Smooth muscle cell (in vitro differentiated cells): ENCODE measurements at regions not wholly inside any gene's neighbourhood (a gene's known extent, or its start where the extent isn't known, plus 50 kb on each side); places are given as distances from the start of the nearest gene placed in this dataset. TPM values are rescaled to one million over a fixed set of nuclear protein-coding genes. Genes with fewer than 3 reads are reported as not detected.

Experiments
- DNase-seq: peaks from one replicate; lab custom pipeline; 2025; ENCODE audit not compliant: unreplicated experiment; lab: John Stamatoyannopoulos, UW
- H2AFZ ChIP-seq: fragments of 200-600 bp; sonication (generic); 2 replicates; pipeline ENCODE4 v1.6.0; 2016; ENCODE audit warnings: antibody characterized with exemption, low read depth, mild to moderate bottlenecking
- H3F3A ChIP-seq: fragments of 200-600 bp; sonication (generic); 2 replicates; pipeline ENCODE4 v1.6.0; 2017; ENCODE audit warnings: antibody characterized with exemption, low read depth
- H3K27ac ChIP-seq: fragments of 200-600 bp; sonication (generic); 2 replicates; pipeline ENCODE4 v1.5.1; 2016; ENCODE audit warnings: low read depth, mild to moderate bottlenecking
- H3K27me3 ChIP-seq: fragments of 200-600 bp; sonication (generic); 2 replicates; pipeline ENCODE4 v1.6.1; 2016; ENCODE audit warnings: low read depth, mild to moderate bottlenecking
- H3K36me3 ChIP-seq: fragments of 200-600 bp; sonication (generic); 2 replicates; pipeline ENCODE4 v1.5.1; 2016; ENCODE audit warnings: low read depth
- H3K4me1 ChIP-seq: fragments of 200-600 bp; sonication (generic); 2 replicates; pipeline ENCODE4 v1.5.1; 2016; ENCODE audit warnings: low read depth
- H3K4me2 ChIP-seq: fragments of 200-600 bp; sonication (generic); 2 replicates; pipeline ENCODE4 v1.6.0; 2016; ENCODE audit warnings: mild to moderate bottlenecking
- H3K4me3 ChIP-seq: fragments of 200-600 bp; sonication (generic); 2 replicates; pipeline ENCODE4 v1.5.1; 2016; ENCODE audit warnings: mild to moderate bottlenecking
- H3K79me2 ChIP-seq: fragments of 200-600 bp; sonication (generic); 2 replicates; pipeline ENCODE4 v1.6.0; 2016; ENCODE audit warnings: low read depth, mild to moderate bottlenecking
- H3K9ac ChIP-seq: fragments of 200-600 bp; sonication (generic); 2 replicates; pipeline ENCODE4 v1.6.0; 2016; ENCODE audit warnings: low read depth
- H3K9me3 ChIP-seq: fragments of 200-600 bp; sonication (generic); replicated peaks from 2 replicates; pipeline ENCODE4 v1.5.1; 2016; ENCODE audit warnings: low read depth
- H4K20me1 ChIP-seq: fragments of 200-600 bp; sonication (generic); 2 replicates; pipeline ENCODE4 v1.6.0; 2016; ENCODE audit warnings: low read depth
- WGBS: methylation state at CpG from one replicate; pipeline ENCODE4 v1.1.7; 2016; ENCODE audit warnings: low lambda C conversion rate; 5-methylcytosine and 5-hydroxymethylcytosine counted together
- small RNA-seq: library from RNA; depleted of rRNA; stranded (forward); fragments of <200 nt; gene quantifications from one replicate; pipeline ENCODE3, GENCODE V24; 2014
- TF ChIP-seq, protein P1 (sequence below): fragments of 200-600 bp; sonication (generic); IDR thresholded peaks from 2 replicates; pipeline ENCODE4 v1.5.1; 2017; ENCODE audit warnings: borderline replicate concordance, mild to moderate bottlenecking, antibody characterized with exemption; ENCODE audit not compliant: insufficient read depth, poor library complexity, severe bottlenecking

DNA sequence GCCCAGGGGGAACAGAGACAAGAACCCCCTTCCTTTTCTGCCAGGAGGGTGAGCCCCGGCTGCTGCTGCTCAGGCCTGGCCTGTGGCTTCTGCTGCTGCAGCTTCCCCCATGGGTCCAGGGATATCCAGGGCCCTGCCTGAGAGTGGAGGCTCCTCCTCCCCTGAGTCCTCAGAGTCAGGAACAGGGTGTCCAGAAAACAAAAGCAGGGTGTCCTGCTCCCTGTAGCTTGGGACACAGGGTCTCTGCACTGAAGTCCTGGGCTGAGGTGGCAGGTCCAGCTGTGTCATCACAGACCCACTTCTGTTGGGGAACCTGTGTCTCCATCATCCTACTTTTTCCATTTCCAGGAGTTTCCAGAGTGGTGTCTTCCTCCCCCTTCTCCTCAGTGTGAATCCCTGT, 76.1 kb downstream of the ZNF280B start:
- H3K27ac ChIP-seq, result no peak overlapping the region
- H3K9me3 ChIP-seq, result no peaks in the 10 kb centered on the region
- H3F3A ChIP-seq, result no peaks in the 10 kb centered on the region
- TF ChIP-seq, protein P1, sequence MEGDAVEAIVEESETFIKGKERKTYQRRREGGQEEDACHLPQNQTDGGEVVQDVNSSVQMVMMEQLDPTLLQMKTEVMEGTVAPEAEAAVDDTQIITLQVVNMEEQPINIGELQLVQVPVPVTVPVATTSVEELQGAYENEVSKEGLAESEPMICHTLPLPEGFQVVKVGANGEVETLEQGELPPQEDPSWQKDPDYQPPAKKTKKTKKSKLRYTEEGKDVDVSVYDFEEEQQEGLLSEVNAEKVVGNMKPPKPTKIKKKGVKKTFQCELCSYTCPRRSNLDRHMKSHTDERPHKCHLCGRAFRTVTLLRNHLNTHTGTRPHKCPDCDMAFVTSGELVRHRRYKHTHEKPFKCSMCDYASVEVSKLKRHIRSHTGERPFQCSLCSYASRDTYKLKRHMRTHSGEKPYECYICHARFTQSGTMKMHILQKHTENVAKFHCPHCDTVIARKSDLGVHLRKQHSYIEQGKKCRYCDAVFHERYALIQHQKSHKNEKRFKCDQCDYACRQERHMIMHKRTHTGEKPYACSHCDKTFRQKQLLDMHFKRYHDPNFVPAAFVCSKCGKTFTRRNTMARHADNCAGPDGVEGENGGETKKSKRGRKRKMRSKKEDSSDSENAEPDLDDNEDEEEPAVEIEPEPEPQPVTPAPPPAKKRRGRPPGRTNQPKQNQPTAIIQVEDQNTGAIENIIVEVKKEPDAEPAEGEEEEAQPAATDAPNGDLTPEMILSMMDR, result no peak
- H3K27me3 ChIP-seq, result peaks cover 51% of the 10 kb centered on the region
- no peaks in the 10 kb centered on the region for H3K79me2 ChIP-seq
- 77% methylated on average over 1 of the region's 1 CpG for WGBS
- no peaks in the 10 kb centered on the region for H3K4me1 ChIP-seq
- no peak for DNase-seq
- H4K20me1 ChIP-seq, result no peaks in the 10 kb centered on the region
- H2AFZ ChIP-seq, result no peak overlapping the region
- H3K4me3 ChIP-seq, result no peak overlapping the region
- H3K36me3 ChIP-seq, result no peaks in the 10 kb centered on the region
- H3K4me2 ChIP-seq, result no peak overlapping the region
- no peak overlapping the region for H3K9ac ChIP-seq

DNA sequence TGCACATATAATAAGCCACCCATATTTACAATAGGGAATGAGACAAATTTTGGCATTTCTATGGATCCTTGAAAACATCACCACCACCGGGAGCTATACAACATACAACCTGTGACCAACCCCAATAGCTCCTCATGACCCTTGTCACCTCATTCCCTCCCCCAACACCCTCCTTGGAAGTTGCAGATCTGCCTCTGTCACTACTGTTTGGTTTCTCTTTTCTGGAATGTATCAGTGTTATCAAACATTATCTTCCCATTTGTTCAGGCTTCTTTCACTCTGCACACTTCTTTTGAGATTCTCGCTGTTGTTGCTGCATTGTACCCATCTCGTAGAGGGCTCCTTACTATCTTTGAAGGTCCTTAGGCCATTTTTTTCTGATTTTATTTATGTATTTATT, 75.6 kb downstream of the ZNF280B start:
- no peak for DNase-seq
- Histone ChIP-seq H3K79me2 (no peaks in the 10 kb centered on the region), H3K9ac (no peak overlapping the region), H3K4me2 (no peak overlapping the region), H3K4me1 (no peaks in the 10 kb centered on the region), H3K27ac (no peak overlapping the region), H4K20me1 (no peaks in the 10 kb centered on the region), H3F3A (no peaks in the 10 kb centered on the region), H3K36me3 (no peaks in the 10 kb centered on the region), H3K27me3 (peaks cover 52% of the 10 kb centered on the region), H2AFZ (no peak overlapping the region), H3K4me3 (no peak overlapping the region), H3K9me3 (no peaks in the 10 kb centered on the region)
- TF ChIP-seq, protein P1, result no peak
- WGBS, result 79% methylated on average over 3 of the region's 3 CpGs

DNA sequence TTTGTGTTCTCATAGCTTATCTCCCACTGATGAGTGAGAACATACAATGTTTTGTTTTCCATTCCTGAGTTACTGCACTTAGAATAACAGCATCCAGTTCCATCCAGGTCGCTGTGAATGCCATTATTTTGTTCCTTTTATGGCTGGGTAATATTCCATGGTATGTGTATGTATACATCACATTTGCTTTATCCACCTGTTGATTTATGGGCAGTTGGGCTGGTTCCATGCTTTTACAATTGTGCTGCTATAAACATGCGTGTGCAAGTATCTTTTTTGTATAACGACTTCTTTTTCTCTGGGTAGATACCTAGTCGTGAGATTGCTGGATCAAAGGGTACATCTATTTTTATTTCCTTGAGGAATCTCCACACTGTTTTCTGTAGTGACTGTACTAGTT, 74.8 kb downstream of the ZNF280B start:
- no peaks in the 10 kb centered on the region for H3K79me2 ChIP-seq
- WGBS, result 57% methylated on average over 4 of the region's 4 CpGs

More for the DNA sequence above, 74.8 kb downstream of the ZNF280B start:
- H3K4me3 ChIP-seq, result no peak overlapping the region
- no peak overlapping the region for H3K27ac ChIP-seq
- no peak for DNase-seq
- TF ChIP-seq, protein P1, result no peak
- no peaks in the 10 kb centered on the region for H3K4me1 ChIP-seq
- H4K20me1 ChIP-seq, result no peaks in the 10 kb centered on the region
- H3K27me3 ChIP-seq, result peaks cover 52% of the 10 kb centered on the region
- no peaks in the 10 kb centered on the region for H3F3A ChIP-seq
- no peak overlapping the region for H3K4me2 ChIP-seq
- no peak overlapping the region for H2AFZ ChIP-seq
- H3K9me3 ChIP-seq, result no peaks in the 10 kb centered on the region
- no peak overlapping the region for H3K9ac ChIP-seq
- no peaks in the 10 kb centered on the region for H3K36me3 ChIP-seq

Small RNA genes in the stretch of these regions (small RNA-seq; reads per million reads assigned to genes)
- gene AC245291.3, result not detected
- not detected for gene IGLVVII-41-1
